ENCODE measurements at regions not wholly inside any gene's neighbourhood (a gene's known extent, or its start where the extent isn't known, plus 50 kb on each side); places are given as distances from the start of the nearest gene placed in this dataset.

- Histone ChIP-seq H3K27me3 (ENCODE audit: insufficient read depth, low read depth, severe bottlenecking) (no peaks in the 10 kb centered on the region), H3K9me3 (ENCODE audit: severe bottlenecking) (no peaks in the 10 kb centered on the region), H3K27ac (peak overlapping the region; percentile 19; the same call in 1 of the 2 replicates), H3K36me3 (no peaks in the 10 kb centered on the region), H3K4me3 (ENCODE audit: low read depth, low read length) (no peak overlapping the region)
- DNase-seq: no peak
- TF ChIP-seq, protein P1, sequence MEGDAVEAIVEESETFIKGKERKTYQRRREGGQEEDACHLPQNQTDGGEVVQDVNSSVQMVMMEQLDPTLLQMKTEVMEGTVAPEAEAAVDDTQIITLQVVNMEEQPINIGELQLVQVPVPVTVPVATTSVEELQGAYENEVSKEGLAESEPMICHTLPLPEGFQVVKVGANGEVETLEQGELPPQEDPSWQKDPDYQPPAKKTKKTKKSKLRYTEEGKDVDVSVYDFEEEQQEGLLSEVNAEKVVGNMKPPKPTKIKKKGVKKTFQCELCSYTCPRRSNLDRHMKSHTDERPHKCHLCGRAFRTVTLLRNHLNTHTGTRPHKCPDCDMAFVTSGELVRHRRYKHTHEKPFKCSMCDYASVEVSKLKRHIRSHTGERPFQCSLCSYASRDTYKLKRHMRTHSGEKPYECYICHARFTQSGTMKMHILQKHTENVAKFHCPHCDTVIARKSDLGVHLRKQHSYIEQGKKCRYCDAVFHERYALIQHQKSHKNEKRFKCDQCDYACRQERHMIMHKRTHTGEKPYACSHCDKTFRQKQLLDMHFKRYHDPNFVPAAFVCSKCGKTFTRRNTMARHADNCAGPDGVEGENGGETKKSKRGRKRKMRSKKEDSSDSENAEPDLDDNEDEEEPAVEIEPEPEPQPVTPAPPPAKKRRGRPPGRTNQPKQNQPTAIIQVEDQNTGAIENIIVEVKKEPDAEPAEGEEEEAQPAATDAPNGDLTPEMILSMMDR (IDR thresholded peaks at IDR 0.05; ENCODE audit: low read depth, low read length): no peak
Observed at GRCh38 chr9:109923471-109923760, 143.4 kb downstream of the PALM2AKAP2 start.

DNA sequence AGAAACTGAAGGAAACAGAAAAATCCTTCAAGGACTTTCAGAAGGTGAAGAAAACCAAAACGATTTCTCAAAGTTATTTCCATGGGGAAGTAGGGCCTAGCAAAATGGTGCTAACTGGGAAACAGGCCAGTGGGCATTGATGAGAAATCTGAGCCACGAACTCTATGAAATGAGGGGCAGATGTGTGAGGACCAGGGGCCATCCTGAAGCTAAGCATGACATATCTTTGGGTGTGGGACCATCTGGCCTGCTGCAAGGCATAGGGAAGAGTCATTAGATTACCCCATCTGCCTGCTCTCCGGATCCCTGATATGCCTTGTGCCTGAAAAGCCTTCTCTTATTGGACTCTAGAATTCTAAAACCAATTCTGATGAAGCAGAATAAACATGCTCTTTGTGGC is 143.8 kb downstream of the PALM2AKAP2 start:
- TF ChIP-seq, protein P1 (IDR thresholded peaks at IDR 0.05; ENCODE audit: low read depth, low read length): no peak
- H3K27me3 ChIP-seq (ENCODE audit: insufficient read depth, low read depth, severe bottlenecking): no peaks in the 10 kb centered on the region
- no peaks in the 10 kb centered on the region for H3K9me3 ChIP-seq (ENCODE audit: severe bottlenecking)
- peak; percentile 67 for DNase-seq
- H3K4me3 ChIP-seq (ENCODE audit: low read depth, low read length): no peak overlapping the region
- no peaks in the 10 kb centered on the region for H3K36me3 ChIP-seq
- peak overlapping the region; percentile 42 for H3K27ac ChIP-seq

DNA sequence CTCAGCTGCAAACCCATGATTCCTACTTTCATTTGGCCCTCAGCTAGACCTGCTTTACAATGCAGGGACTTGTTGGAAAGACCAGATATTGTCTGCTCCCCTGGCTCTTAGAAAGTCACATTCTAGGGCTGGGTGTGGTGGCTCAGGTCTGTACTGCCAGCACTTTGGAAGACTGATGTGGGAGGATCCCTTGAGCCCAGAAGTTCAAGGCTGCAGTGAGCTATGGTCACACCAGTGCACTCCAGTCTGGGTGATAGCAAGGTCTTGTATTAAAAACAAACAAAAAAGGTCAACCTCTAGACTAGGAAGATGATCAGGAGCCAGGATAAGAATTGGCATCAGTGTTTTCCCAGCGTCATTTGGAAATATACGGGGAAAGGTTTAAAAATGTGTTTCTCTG is 145.8 kb downstream of the PALM2AKAP2 start:
- DNase-seq: no peak
- Histone ChIP-seq H3K9me3 (ENCODE audit: severe bottlenecking) (no peaks in the 10 kb centered on the region), H3K27ac (no peak overlapping the region), H3K27me3 (ENCODE audit: insufficient read depth, low read depth, severe bottlenecking) (no peaks in the 10 kb centered on the region), H3K4me3 (ENCODE audit: low read depth, low read length) (no peak overlapping the region), H3K36me3 (no peaks in the 10 kb centered on the region)
- TF ChIP-seq, protein P1 (IDR thresholded peaks at IDR 0.05; ENCODE audit: low read depth, low read length): no peak

DNA sequence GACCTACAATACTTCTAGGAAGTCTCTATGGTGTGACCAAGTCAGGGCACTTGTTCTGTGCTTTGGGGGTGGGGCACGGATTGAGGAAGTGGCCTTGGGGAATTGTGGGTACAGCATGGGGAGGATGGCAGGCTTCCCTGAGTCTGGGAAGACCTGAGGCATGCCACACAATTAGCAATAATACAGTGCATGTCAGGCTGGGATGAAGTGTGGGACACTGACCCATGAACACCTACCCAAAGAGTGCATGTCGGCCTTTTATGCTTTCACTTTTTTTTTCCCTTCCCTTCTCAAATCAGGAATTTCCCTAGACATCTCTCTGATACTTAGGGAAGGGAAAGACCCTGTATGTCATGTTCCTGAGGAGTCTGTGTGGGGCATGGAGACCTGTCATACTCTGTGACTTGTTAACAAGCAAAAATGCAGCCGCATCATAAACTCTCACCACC is 146.4 kb downstream of the PALM2AKAP2 start:
- TF ChIP-seq, protein P1 (IDR thresholded peaks at IDR 0.05; ENCODE audit: low read depth, low read length): no peak
- no peak overlapping the region for H3K4me3 ChIP-seq (ENCODE audit: low read depth, low read length)

DNA sequence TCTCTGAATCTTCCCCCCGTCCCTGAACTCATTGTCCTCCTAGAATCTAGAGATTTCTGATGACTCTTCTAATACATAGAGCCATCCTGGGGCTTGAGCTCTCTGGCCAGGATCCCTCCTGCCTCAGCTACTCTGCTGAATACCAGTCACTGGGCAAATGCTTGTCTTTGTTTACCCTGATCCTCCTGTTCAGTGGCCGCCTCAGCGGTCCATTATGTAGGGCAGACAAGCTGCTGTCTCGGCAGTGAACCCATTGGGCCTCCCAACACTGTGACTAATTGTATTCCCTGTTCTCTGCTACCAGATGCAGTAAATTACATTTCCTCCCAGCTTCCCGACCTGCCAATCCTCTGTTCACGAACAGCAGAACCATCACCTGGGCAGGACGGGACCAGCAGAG is 151.6 kb downstream of the PALM2AKAP2 start:
- H3K9me3 ChIP-seq (ENCODE audit: severe bottlenecking): no peaks in the 10 kb centered on the region
- no peaks in the 10 kb centered on the region for H3K36me3 ChIP-seq
- H3K27me3 ChIP-seq (ENCODE audit: insufficient read depth, low read depth, severe bottlenecking): no peaks in the 10 kb centered on the region
- no peak for DNase-seq
- no peak overlapping the region for H3K27ac ChIP-seq
- TF ChIP-seq, protein P1 (IDR thresholded peaks at IDR 0.05; ENCODE audit: low read depth, low read length): no peak
- H3K4me3 ChIP-seq (ENCODE audit: low read depth, low read length): no peak overlapping the region

More for the DNA sequence above, 146.4 kb downstream of the PALM2AKAP2 start:
- no peak for DNase-seq
- Histone ChIP-seq H3K27me3 (ENCODE audit: insufficient read depth, low read depth, severe bottlenecking) (no peaks in the 10 kb centered on the region), H3K9me3 (ENCODE audit: severe bottlenecking) (no peaks in the 10 kb centered on the region), H3K27ac (no peak overlapping the region), H3K36me3 (no peaks in the 10 kb centered on the region)

DNA sequence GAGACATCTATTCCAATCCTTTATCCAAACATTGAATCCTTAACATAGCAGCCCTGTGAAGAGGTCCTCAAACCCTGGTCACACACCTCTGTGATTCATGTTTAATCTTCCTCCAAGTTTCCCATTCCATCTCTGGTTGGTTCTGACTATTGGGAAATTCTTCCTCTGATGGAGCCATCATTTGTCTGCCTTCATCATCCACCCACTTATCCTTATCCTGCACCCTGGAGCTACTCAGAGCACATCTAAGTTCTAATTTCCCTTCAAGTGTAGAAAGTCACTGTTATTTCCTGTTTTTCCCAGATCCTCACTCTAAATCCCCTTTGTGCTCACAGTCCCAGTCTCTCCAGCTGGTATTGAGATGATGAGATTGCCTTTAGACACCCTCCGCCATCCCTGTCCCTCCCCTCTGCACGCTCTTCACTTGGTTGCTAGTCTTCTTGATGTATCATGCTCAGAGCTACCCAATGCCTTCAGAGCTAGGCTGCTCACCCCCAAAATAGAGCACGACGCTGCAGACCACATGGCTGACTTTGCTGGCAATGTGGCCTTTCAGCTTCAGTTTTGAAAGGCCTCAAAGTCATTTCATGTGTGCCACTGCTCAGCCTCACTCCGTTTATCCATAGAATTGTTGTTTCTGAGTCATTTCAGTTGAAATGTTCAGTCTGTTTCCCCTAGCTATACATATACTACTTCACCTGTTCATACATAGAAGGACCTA is 154.3 kb downstream of the PALM2AKAP2 start:
- TF ChIP-seq, protein P1 (IDR thresholded peaks at IDR 0.05; ENCODE audit: low read depth, low read length): no peak
- no peaks in the 10 kb centered on the region for H3K27me3 ChIP-seq (ENCODE audit: insufficient read depth, low read depth, severe bottlenecking)
- H3K36me3 ChIP-seq: no peaks in the 10 kb centered on the region
- no peak overlapping the region for H3K27ac ChIP-seq
- no peak for DNase-seq
- H3K9me3 ChIP-seq (ENCODE audit: severe bottlenecking): no peaks in the 10 kb centered on the region
- H3K4me3 ChIP-seq (ENCODE audit: low read depth, low read length): no peak overlapping the region
